ENCODE measurements at regions not wholly inside any gene's neighbourhood (a gene's known extent, or its start where the extent isn't known, plus 50 kb on each side); places are given as distances from the start of the nearest gene placed in this dataset.
"Not testable (repeated sequence)": the region's sequence is repeated elsewhere in the genome, so short reads cannot be mapped to it uniquely, and the experiment has no call there.

- DNase-seq, result no peak
Observed at GRCh38 chr22:35186492-35186891, 70.8 kb upstream of the HMGXB4 start.

- not testable (repeated sequence) for DNase-seq
Observed at GRCh38 chr22:35188930-35189329, 68.4 kb upstream of the HMGXB4 start.

GRCh38 chr22:35189559-35189958, 67.7 kb upstream of the HMGXB4 start:
- DNase-seq, result no peak

- no peak for DNase-seq
Observed at GRCh38 chr22:35191412-35191811, 65.9 kb upstream of the HMGXB4 start.

GRCh38 chr22:35192129-35192918, 65.0 kb upstream of the HMGXB4 start:
- no peak for DNase-seq

GRCh38 chr22:35195226-35195625, 62.1 kb upstream of the HMGXB4 start:
- DNase-seq, result no peak

- DNase-seq, result no peak
Observed at GRCh38 chr22:35195821-35196220, 61.5 kb upstream of the HMGXB4 start.

- DNase-seq, result no peak
Observed at GRCh38 chr22:35197071-35197470, 60.2 kb upstream of the HMGXB4 start.

GRCh38 chr22:35197886-35198285, 59.4 kb upstream of the HMGXB4 start:
- no peak for DNase-seq

- DNase-seq, result no peak
Observed at GRCh38 chr22:35198738-35199137, 58.6 kb upstream of the HMGXB4 start.

- DNase-seq, result no peak
Observed at GRCh38 chr22:35202376-35202775, 54.9 kb upstream of the HMGXB4 start.

GRCh38 chr22:35203583-35203982, 53.7 kb upstream of the HMGXB4 start:
- DNase-seq, result no peak

GRCh38 chr22:35204807-35205775, 52.2 kb upstream of the HMGXB4 start:
- no peak for DNase-seq

- DNase-seq, result peak; percentile 10
Observed at GRCh38 chr22:35205961-35206360, 51.3 kb upstream of the HMGXB4 start.

GRCh38 chr22:35206889-35207288, 50.4 kb upstream of the HMGXB4 start:
- DNase-seq, result no peak

All from fibroblast of skin of right quadriceps (primary cell).